ENCODE measurements at regions not wholly inside any gene's neighbourhood (a gene's known extent, or its start where the extent isn't known, plus 50 kb on each side); places are given as distances from the start of the nearest gene placed in this dataset.

- no peak for TF ChIP-seq CTCF (IDR thresholded peaks at IDR 0.05)
- TF ChIP-seq POLR2A (IDR thresholded peaks at IDR 0.05), result no peak
- TF ChIP-seq POLR2AphosphoS5 (IDR thresholded peaks at IDR 0.05; ENCODE audit: insufficient read depth in 1 of 2, low read depth in 1 of 2), result no peak
- no peak overlapping the region for H3K4me3 ChIP-seq
- H3K27me3 ChIP-seq, result no peaks in the 10 kb centered on the region
- no peaks in the 10 kb centered on the region for H3K9me3 ChIP-seq
- no peaks in the 10 kb centered on the region for H3K36me3 ChIP-seq
- intact Hi-C loops (cut with DNase I), result no loop called here
- DNase-seq (ENCODE audit: extremely low spot score in 2 of 2), result no peak
- no peak overlapping the region for H3K27ac ChIP-seq
- no peaks in the 10 kb centered on the region for H3K4me1 ChIP-seq
Measured at GRCh38 chr6:104563306-104563705, 296.4 kb downstream of the HACE1 start.

DNA sequence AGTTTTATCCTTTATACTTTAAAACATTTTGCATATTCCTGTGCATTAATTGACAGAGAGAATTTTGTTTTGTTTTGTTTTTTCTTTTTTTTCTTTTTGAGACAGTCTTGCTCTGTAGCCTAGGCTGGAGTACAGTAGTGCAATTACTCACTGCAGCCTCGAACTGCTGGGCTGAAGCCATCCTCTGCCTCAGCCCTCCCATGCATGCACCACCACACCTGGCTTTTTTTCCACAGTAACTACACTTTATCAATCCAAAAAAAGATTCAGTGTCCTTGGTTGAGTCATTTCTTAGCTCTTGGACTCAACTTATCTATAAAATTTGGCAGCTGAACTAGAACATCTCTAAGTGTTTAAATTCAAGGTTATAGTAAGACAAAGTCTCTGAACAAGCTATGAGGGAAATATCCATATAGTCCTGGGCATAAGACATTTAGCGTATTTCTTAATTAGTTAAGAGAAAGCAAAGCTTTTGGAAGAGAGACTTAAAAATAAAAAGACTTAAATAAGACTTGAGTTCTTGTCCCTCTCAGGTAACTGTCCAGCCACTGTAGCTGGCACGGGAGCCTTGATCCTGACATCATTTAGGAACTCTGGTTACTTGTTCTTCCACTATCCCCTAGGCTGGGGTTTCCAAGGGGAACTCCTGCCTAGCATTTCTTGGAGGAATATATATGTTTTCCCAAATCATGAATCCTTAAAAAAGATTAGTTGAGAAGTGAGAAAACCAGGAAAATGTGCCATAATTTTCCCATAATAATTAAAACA, 300.1 kb downstream of the HACE1 start:
- Histone ChIP-seq H3K9me3 (no peaks in the 10 kb centered on the region), H3K36me3 (no peaks in the 10 kb centered on the region), H3K4me1 (no peaks in the 10 kb centered on the region), H3K27ac (no peak overlapping the region), H3K27me3 (no peaks in the 10 kb centered on the region), H3K4me3 (no peak overlapping the region)
- TF ChIP-seq CTCF (IDR thresholded peaks at IDR 0.05) (no peak), POLR2A (IDR thresholded peaks at IDR 0.05) (no peak), POLR2AphosphoS5 (IDR thresholded peaks at IDR 0.05; ENCODE audit: insufficient read depth in 1 of 2, low read depth in 1 of 2) (no peak)
- DNase-seq (ENCODE audit: extremely low spot score in 2 of 2), result no peak
- intact Hi-C loops (cut with DNase I), result no loop called here

GRCh38 chr6:104558746-104559145, 301.0 kb downstream of the HACE1 start:
- no peak for DNase-seq (ENCODE audit: extremely low spot score in 2 of 2)

GRCh38 chr6:104548297-104548696, 311.4 kb downstream of the HACE1 start:
- intact Hi-C loops (cut with DNase I), result no loop called here
- Histone ChIP-seq H3K27ac (no peak overlapping the region), H3K9me3 (no peaks in the 10 kb centered on the region), H3K4me1 (no peaks in the 10 kb centered on the region), H3K27me3 (no peaks in the 10 kb centered on the region), H3K4me3 (no peak overlapping the region), H3K36me3 (no peaks in the 10 kb centered on the region)
- TF ChIP-seq POLR2A (IDR thresholded peaks at IDR 0.05) (no peak), POLR2AphosphoS5 (IDR thresholded peaks at IDR 0.05; ENCODE audit: insufficient read depth in 1 of 2, low read depth in 1 of 2) (no peak), CTCF (IDR thresholded peaks at IDR 0.05) (no peak)
- DNase-seq (ENCODE audit: extremely low spot score in 2 of 2), result no peak

More at GRCh38 chr6:104558746-104559145, 301.0 kb downstream of the HACE1 start:
- TF ChIP-seq CTCF (IDR thresholded peaks at IDR 0.05) (no peak), POLR2A (IDR thresholded peaks at IDR 0.05) (no peak), POLR2AphosphoS5 (IDR thresholded peaks at IDR 0.05; ENCODE audit: insufficient read depth in 1 of 2, low read depth in 1 of 2) (no peak)
- H3K4me1 ChIP-seq, result no peaks in the 10 kb centered on the region
- H3K27me3 ChIP-seq, result no peaks in the 10 kb centered on the region
- intact Hi-C loops (cut with DNase I), result no loop called here
- H3K4me3 ChIP-seq, result no peak overlapping the region
- H3K27ac ChIP-seq, result no peak overlapping the region
- H3K36me3 ChIP-seq, result no peaks in the 10 kb centered on the region
- H3K9me3 ChIP-seq, result no peaks in the 10 kb centered on the region

GRCh38 chr6:104541411-104541810, 318.3 kb downstream of the HACE1 start:
- Histone ChIP-seq H3K27me3 (no peaks in the 10 kb centered on the region), H3K27ac (no peak overlapping the region), H3K36me3 (no peaks in the 10 kb centered on the region), H3K9me3 (no peaks in the 10 kb centered on the region), H3K4me1 (no peaks in the 10 kb centered on the region), H3K4me3 (no peak overlapping the region)
- no peak for DNase-seq (ENCODE audit: extremely low spot score in 2 of 2)
- TF ChIP-seq POLR2A (IDR thresholded peaks at IDR 0.05) (no peak), CTCF (IDR thresholded peaks at IDR 0.05) (no peak), POLR2AphosphoS5 (IDR thresholded peaks at IDR 0.05; ENCODE audit: insufficient read depth in 1 of 2, low read depth in 1 of 2) (no peak)
- intact Hi-C loops (cut with DNase I), result no loop called here
